SK-N-SH (cell line): ENCODE measurements at regions not wholly inside any gene's neighbourhood (a gene's known extent, or its start where the extent isn't known, plus 50 kb on each side); places are given as distances from the start of the nearest gene placed in this dataset.

Experiments
- CTCF ChIA-PET: fragments of 300-600, 350-600 bp; formaldehyde crosslinking; extraction: SDS; loops from one replicate; lab custom pipeline; 2021; lab: Yijun Ruan, JAX
- POLR2A ChIA-PET: fragments of 350-600 bp; sonication (Branson Sonifier 250); formaldehyde crosslinking; extraction: SDS; loops from one replicate; lab custom pipeline; 2020; ENCODE audit warnings: antibody characterized with exemption, inconsistent platforms; lab: Yijun Ruan, JAX
- DNase-seq: peaks from one replicate; pipeline ENCODE4 v3.0.0; 2012
- H2AFZ ChIP-seq: fragments of 200-600 bp; sonication (generic); 2 replicates; pipeline ENCODE4 v1.8.1; 2016; ENCODE audit warnings: antibody characterized with exemption, mild to moderate bottlenecking, low read depth
- H3F3A ChIP-seq: fragments of 200-600 bp; sonication (generic); replicated peaks from 2 replicates; pipeline ENCODE3; 2016; ENCODE audit warnings: antibody characterized with exemption, mild to moderate bottlenecking; ENCODE audit not compliant: insufficient read depth
- H3K27ac ChIP-seq, 2 experiments: fragments of 200-500 bp in 1 of 2; fragments of 200-600 bp in 1 of 2; sonication (Bioruptor generic) in 1 of 2; sonication (generic), shearing (Covaris generic) in 1 of 2; 2 replicates each; pipeline versions ENCODE4 v1.5.1 to v1.6.1; 2014 to 2016; ENCODE audit warnings: low read depth in 2 of 2, inconsistent platforms in 1 of 2, low read length in 1 of 2, mild to moderate bottlenecking in 1 of 2, mixed read lengths in 1 of 2
- H3K27me3 ChIP-seq: fragments of 200-600 bp; sonication (generic), shearing (Covaris generic); 2 replicates; pipeline ENCODE4 v1.6.1; 2016; ENCODE audit warnings: mixed run types; ENCODE audit not compliant: insufficient read depth
- H3K36me3 ChIP-seq, 2 experiments: fragments of 200-500 bp in 1 of 2; fragments of 200-600 bp in 1 of 2; sonication (Bioruptor generic) in 1 of 2; sonication (generic) in 1 of 2; replicated peaks in 1 of 2; 2 replicates each; pipeline versions ENCODE3 to v1.5.1; 2014 to 2016; ENCODE audit warnings: low read length in 1 of 2, mild to moderate bottlenecking in 1 of 2; ENCODE audit not compliant: insufficient read depth in 2 of 2, control insufficient read depth in 1 of 2
- H3K4me1 ChIP-seq, 2 experiments: fragments of 200-500 bp in 1 of 2; fragments of 200-600 bp in 1 of 2; sonication (Bioruptor generic) in 1 of 2; sonication (generic), shearing (Covaris generic) in 1 of 2; 2 replicates each; pipeline versions ENCODE4 v1.5.1 to v1.6.1; 2014 to 2016; ENCODE audit warnings: low read depth in 1 of 2, low read length in 1 of 2, mixed run types in 1 of 2; ENCODE audit not compliant: insufficient read depth in 2 of 2, control insufficient read depth in 1 of 2
- H3K4me2 ChIP-seq: fragments of 200-600 bp; sonication (generic), shearing (Covaris generic); 2 replicates; pipeline ENCODE4 v1.6.1; 2017; ENCODE audit warnings: mixed run types
- H3K4me3 ChIP-seq, 2 experiments: fragments of 200-500 bp in 1 of 2; fragments of 200-600 bp in 1 of 2; sonication (Bioruptor generic) in 1 of 2; sonication (generic), shearing (Covaris generic) in 1 of 2; 2 replicates each; pipeline versions ENCODE4 v1.5.1 to v1.8.1; 2014 to 2016; ENCODE audit warnings: low read depth in 2 of 2, inconsistent platforms in 1 of 2, low read length in 1 of 2, mild to moderate bottlenecking in 1 of 2, mixed read lengths in 1 of 2, moderate library complexity in 1 of 2
- H3K79me2 ChIP-seq: fragments of 200-600 bp; sonication (generic); 2 replicates; pipeline ENCODE4 v1.8.1; 2017; ENCODE audit warnings: mild to moderate bottlenecking; ENCODE audit not compliant: insufficient read depth
- H3K9ac ChIP-seq: fragments of 200-600 bp; sonication (generic); 2 replicates; pipeline ENCODE4 v1.6.1; 2017; ENCODE audit warnings: mixed run types
- H3K9me2 ChIP-seq: fragments of 200-600 bp; sonication (generic); 2 replicates; pipeline ENCODE4 v1.6.1; 2017; ENCODE audit warnings: mixed run types
- H3K9me3 ChIP-seq: fragments of 200-600 bp; sonication (generic); 2 replicates; pipeline ENCODE4 v1.6.1; 2017; ENCODE audit warnings: mixed run types, mild to moderate bottlenecking, moderate library complexity
- H4K20me1 ChIP-seq: fragments of 200-600 bp; sonication (generic); 2 replicates; pipeline ENCODE4 v1.6.1; 2017; ENCODE audit warnings: mild to moderate bottlenecking, mixed run types; ENCODE audit not compliant: insufficient read depth
- CHD2 ChIP-seq: fragments of 150-350 bp; IDR thresholded peaks from 2 replicates; pipeline ENCODE4 v1.6.1; 2018; ENCODE audit warnings: low read length; ENCODE audit not compliant: partially characterized antibody
- EP300 ChIP-seq, 2 experiments: IDR thresholded peaks; 2 replicates each; pipeline versions ENCODE4 v1.4.0 to v1.6.1; 2012; ENCODE audit warnings: borderline replicate concordance in 1 of 2, low read depth in 1 of 2, low read length in 1 of 2
- EZH2phosphoT487 ChIP-seq: fragments of 200-600 bp; sonication (generic); IDR thresholded peaks from 2 replicates; pipeline ENCODE4 v1.6.1; 2017; ENCODE audit warnings: low read depth, mixed run types, mild to moderate bottlenecking, antibody characterized with exemption, moderate library complexity, borderline replicate concordance
- FOSL2 ChIP-seq: IDR thresholded peaks from 2 replicates; pipeline ENCODE4 v1.4.0; 2012; ENCODE audit warnings: low read depth, mild to moderate bottlenecking, moderate library complexity, borderline replicate concordance
- FOXJ3 ChIP-seq: sonication (generic); formaldehyde crosslinking; IDR thresholded peaks from 2 replicates; pipeline ENCODE4 v1.5.1; 2020; ENCODE audit warnings: mild to moderate bottlenecking, missing genetic modification reagents
- FOXM1 ChIP-seq: IDR thresholded peaks from 2 replicates; pipeline ENCODE4 v1.4.0; 2012; ENCODE audit warnings: low read depth, mild to moderate bottlenecking
- GABPA ChIP-seq: IDR thresholded peaks from 2 replicates; pipeline ENCODE4 v1.4.0; 2012; ENCODE audit warnings: low read depth, mild to moderate bottlenecking
- GATA2 ChIP-seq: sonication (generic); formaldehyde crosslinking; IDR thresholded peaks from 2 replicates; pipeline ENCODE4 v1.5.0; 2020; ENCODE audit warnings: mild to moderate bottlenecking, missing genetic modification reagents
- JUND ChIP-seq: IDR thresholded peaks from 2 replicates; pipeline ENCODE4 v1.4.0; 2012
- MEF2A ChIP-seq: IDR thresholded peaks from 2 replicates; pipeline ENCODE4 v1.4.0; 2012; ENCODE audit warnings: low read depth, borderline replicate concordance
- MXI1 ChIP-seq: IDR thresholded peaks from 2 replicates; pipeline ENCODE4 v1.6.1; 2012; ENCODE audit warnings: mild to moderate bottlenecking, low read depth, low read length, improper control_type of control experiment
- NRF1 ChIP-seq: IDR thresholded peaks from 2 replicates; pipeline ENCODE4 v1.6.1; 2012; ENCODE audit warnings: low read depth, mild to moderate bottlenecking, low read length
- RXRA ChIP-seq: IDR thresholded peaks from 2 replicates; pipeline ENCODE4 v1.4.0; 2012; ENCODE audit warnings: low read depth, mild to moderate bottlenecking, borderline replicate concordance
- SIN3A ChIP-seq: IDR thresholded peaks from 2 replicates; pipeline ENCODE4 v1.6.1; 2012; ENCODE audit warnings: low read depth, mild to moderate bottlenecking, low read length, moderate library complexity, borderline replicate concordance
- SMC3 ChIP-seq: IDR thresholded peaks from 2 replicates; pipeline ENCODE4 v1.6.1; 2012; ENCODE audit warnings: low read depth, low read length, improper control_type of control experiment
- TAF1 ChIP-seq: IDR thresholded peaks from 2 replicates; pipeline ENCODE4 v1.6.1; 2012; ENCODE audit warnings: low read depth, mild to moderate bottlenecking, low read length, moderate library complexity, borderline replicate concordance
- TEAD4 ChIP-seq: IDR thresholded peaks from 2 replicates; pipeline ENCODE4 v1.4.0; 2012; ENCODE audit warnings: mild to moderate bottlenecking, borderline replicate concordance; ENCODE audit not compliant: insufficient read depth
- YY1 ChIP-seq: IDR thresholded peaks from 2 replicates; pipeline ENCODE4 v1.4.0; 2012; ENCODE audit warnings: low read depth, mild to moderate bottlenecking
- WGBS: methylation state at CpG from one replicate; pipeline ENCODE4 v1.1.6; 2017; ENCODE audit warnings: low lambda C conversion rate; 5-methylcytosine and 5-hydroxymethylcytosine counted together
- TF ChIP-seq, protein P1 (sequence below): IDR thresholded peaks from 2 replicates; pipeline ENCODE4 v1.4.0; 2012; ENCODE audit warnings: low read depth, borderline replicate concordance
- TF ChIP-seq, protein P2 (sequence below): IDR thresholded peaks from 2 replicates; pipeline ENCODE4; 2012
- TF ChIP-seq, protein P3 (sequence below): fragments of 150-350 bp; IDR thresholded peaks from 2 replicates; pipeline ENCODE4 v1.6.1; 2016; ENCODE audit warnings: mild to moderate bottlenecking, low read depth, low read length
- TF ChIP-seq, protein P4 (sequence below): fragments of 150-350 bp; IDR thresholded peaks from 2 replicates; pipeline ENCODE4 v1.6.1; 2017; ENCODE audit warnings: antibody characterized with exemption, low read length, low read depth, borderline replicate concordance

DNA sequence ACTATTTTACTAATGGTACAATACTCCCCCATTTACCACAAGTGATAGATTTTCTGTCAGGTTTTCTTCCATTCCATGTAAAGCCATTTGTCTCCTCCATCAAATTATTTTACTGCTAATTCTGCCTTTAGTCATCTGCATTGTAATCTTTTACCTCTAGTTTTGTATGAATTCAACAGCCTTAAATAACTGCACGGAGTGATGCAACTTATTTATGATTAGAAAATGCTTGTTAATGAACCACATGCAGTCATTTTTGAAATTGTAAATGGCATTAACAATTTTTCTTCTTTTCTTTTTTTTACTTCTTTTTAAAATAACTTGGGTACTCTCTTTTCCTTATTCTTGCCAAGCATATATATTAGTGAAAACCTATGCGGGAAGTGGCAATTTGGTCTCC, 71.5 kb downstream of the RESF1 start:
- WGBS = 93% methylated on average over 2 of the region's 2 CpGs

DNA sequence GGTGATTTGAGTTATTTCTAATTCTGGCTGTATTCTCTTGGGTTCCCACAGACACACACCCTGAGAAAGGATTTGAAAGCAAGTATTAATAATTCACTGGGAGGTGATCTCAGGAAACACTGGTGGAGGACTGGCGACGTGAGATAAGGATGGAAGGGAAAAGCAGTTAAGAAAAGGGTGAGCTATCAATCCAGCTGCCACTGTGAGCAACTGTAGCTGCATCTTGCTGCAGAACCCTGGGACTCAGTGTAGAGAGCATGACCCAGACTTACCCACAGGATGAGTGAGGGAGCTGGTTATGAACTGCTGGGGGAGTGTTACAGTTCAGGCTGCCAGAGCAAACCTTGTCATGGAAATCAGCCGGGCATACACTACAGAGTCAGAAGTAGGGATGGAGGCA, 71.9 kb downstream of the RESF1 start:
- ChIA-PET POLR2A (interaction anchor here (0.5 kb wide), 1 partner anchor 9 kb away, joined by 3 read pairs; no protein-coding TSS in a partner anchor), CTCF (no interaction called here)
- H3K9me3 ChIP-seq = no peaks in the 10 kb centered on the region
- H3K4me2 ChIP-seq = no peak overlapping the region
- H4K20me1 ChIP-seq = no peaks in the 10 kb centered on the region
- no peaks in the 10 kb centered on the region; a peak in 1 of 4 replicates for H3K4me1 ChIP-seq
- no peak for DNase-seq
- WGBS = 66% methylated on average over 3 of the region's 3 CpGs
- no peaks in the 10 kb centered on the region for H3K9me2 ChIP-seq
- no peaks in the 10 kb centered on the region for H3F3A ChIP-seq
- no peak overlapping the region for H2AFZ ChIP-seq
- no peak for TF ChIP-seq FOXM1
- TF ChIP-seq NRF1 = no peak
- TF ChIP-seq SIN3A = no peak
- TF ChIP-seq, protein P1, sequence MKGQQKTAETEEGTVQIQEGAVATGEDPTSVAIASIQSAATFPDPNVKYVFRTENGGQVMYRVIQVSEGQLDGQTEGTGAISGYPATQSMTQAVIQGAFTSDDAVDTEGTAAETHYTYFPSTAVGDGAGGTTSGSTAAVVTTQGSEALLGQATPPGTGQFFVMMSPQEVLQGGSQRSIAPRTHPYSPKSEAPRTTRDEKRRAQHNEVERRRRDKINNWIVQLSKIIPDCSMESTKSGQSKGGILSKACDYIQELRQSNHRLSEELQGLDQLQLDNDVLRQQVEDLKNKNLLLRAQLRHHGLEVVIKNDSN = no peak
- TF ChIP-seq MEF2A = no peak
- no peak for TF ChIP-seq YY1
- TF ChIP-seq EP300 (IDR thresholded peaks at IDR 0.05; ENCODE audit: borderline replicate concordance in 1 of 2, low read depth in 1 of 2, low read length in 1 of 2) = no peak
- no peak for TF ChIP-seq GABPA
- TF ChIP-seq, protein P2, sequence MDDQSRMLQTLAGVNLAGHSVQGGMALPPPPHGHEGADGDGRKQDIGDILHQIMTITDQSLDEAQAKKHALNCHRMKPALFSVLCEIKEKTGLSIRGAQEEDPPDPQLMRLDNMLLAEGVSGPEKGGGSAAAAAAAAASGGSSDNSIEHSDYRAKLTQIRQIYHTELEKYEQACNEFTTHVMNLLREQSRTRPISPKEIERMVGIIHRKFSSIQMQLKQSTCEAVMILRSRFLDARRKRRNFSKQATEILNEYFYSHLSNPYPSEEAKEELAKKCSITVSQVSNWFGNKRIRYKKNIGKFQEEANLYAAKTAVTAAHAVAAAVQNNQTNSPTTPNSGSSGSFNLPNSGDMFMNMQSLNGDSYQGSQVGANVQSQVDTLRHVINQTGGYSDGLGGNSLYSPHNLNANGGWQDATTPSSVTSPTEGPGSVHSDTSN = no peak
- TF ChIP-seq MXI1 = no peak
- TF ChIP-seq TAF1 = no peak
- no peak for TF ChIP-seq FOXJ3 (CRISPR knock-in tag)
- no peak for TF ChIP-seq JUND
- TF ChIP-seq FOSL2 = no peak
- TF ChIP-seq, protein P3, sequence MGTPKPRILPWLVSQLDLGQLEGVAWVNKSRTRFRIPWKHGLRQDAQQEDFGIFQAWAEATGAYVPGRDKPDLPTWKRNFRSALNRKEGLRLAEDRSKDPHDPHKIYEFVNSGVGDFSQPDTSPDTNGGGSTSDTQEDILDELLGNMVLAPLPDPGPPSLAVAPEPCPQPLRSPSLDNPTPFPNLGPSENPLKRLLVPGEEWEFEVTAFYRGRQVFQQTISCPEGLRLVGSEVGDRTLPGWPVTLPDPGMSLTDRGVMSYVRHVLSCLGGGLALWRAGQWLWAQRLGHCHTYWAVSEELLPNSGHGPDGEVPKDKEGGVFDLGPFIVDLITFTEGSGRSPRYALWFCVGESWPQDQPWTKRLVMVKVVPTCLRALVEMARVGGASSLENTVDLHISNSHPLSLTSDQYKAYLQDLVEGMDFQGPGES = no peak
- no peak for TF ChIP-seq EZH2phosphoT487
- TF ChIP-seq SMC3 = no peak
- TF ChIP-seq GATA2 (CRISPR knock-in tag) = no peak
- TF ChIP-seq TEAD4 = no peak
- no peak for TF ChIP-seq RXRA
- H3K79me2 ChIP-seq = no peaks in the 10 kb centered on the region
- H3K27ac ChIP-seq = no peak overlapping the region
- H3K27me3 ChIP-seq = no peaks in the 10 kb centered on the region
- no peak overlapping the region for H3K4me3 ChIP-seq
- no peaks in the 10 kb centered on the region for H3K36me3 ChIP-seq
- no peak overlapping the region for H3K9ac ChIP-seq

More for the DNA sequence above, 71.5 kb downstream of the RESF1 start:
- TF ChIP-seq CHD2 (no peak), SMC3 (no peak), EP300 (IDR thresholded peaks at IDR 0.05; ENCODE audit: borderline replicate concordance in 1 of 2, low read depth in 1 of 2, low read length in 1 of 2) (no peak), RXRA (no peak), NRF1 (no peak)
- TF ChIP-seq, protein P4, sequence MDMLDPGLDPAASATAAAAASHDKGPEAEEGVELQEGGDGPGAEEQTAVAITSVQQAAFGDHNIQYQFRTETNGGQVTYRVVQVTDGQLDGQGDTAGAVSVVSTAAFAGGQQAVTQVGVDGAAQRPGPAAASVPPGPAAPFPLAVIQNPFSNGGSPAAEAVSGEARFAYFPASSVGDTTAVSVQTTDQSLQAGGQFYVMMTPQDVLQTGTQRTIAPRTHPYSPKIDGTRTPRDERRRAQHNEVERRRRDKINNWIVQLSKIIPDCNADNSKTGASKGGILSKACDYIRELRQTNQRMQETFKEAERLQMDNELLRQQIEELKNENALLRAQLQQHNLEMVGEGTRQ = no peak
- no peak overlapping the region for H3K27ac ChIP-seq
- H3K9me3 ChIP-seq = no peaks in the 10 kb centered on the region
- H3K9me2 ChIP-seq = no peaks in the 10 kb centered on the region
- ChIA-PET POLR2A (interaction anchor here (0.5 kb wide), 1 partner anchor 9 kb away, joined by 3 read pairs; no protein-coding TSS in a partner anchor), CTCF (interaction anchor here (1.0 kb wide), 1 partner anchor 30 kb away, joined by 3 read pairs; no protein-coding TSS in a partner anchor)
- H3K4me3 ChIP-seq = no peak overlapping the region
- H3K9ac ChIP-seq = no peak overlapping the region
- no peaks in the 10 kb centered on the region; a peak in 1 of 4 replicates for H3K4me1 ChIP-seq
- no peaks in the 10 kb centered on the region for H3K27me3 ChIP-seq
- H3K36me3 ChIP-seq = no peaks in the 10 kb centered on the region
- no peaks in the 10 kb centered on the region for H4K20me1 ChIP-seq
- no peaks in the 10 kb centered on the region for H3F3A ChIP-seq
- no peak overlapping the region for H3K4me2 ChIP-seq
- no peak overlapping the region for H2AFZ ChIP-seq
- DNase-seq = no peak
- no peaks in the 10 kb centered on the region for H3K79me2 ChIP-seq
